Liver (tissue), 3 donors: ENCODE measurements at regions not wholly inside any gene's neighbourhood (a gene's known extent, or its start where the extent isn't known, plus 50 kb on each side); places are given as distances from the start of the nearest gene placed in this dataset.

Experiments used
- ATF3 ChIP-seq: IDR thresholded peaks from 2 replicates; pipeline ENCODE4 v1.6.1; 2016; ENCODE audit warnings: antibody characterized with exemption
- CTCF ChIP-seq: fragments of 150-350 bp; IDR thresholded peaks from 2 replicates; pipeline ENCODE4 v1.5.1; 2017; ENCODE audit warnings: improper control_type of control experiment, low read depth, low read length; ENCODE audit not compliant: missing input control
- EGR1 ChIP-seq, 2 donors: IDR thresholded peaks; 2 replicates each; pipeline ENCODE4 v1.6.1; 2016 to 2018; ENCODE audit warnings: antibody characterized with exemption in 2 of 2, low read depth in 2 of 2
- GABPA ChIP-seq, 2 donors: IDR thresholded peaks in 1 of 2; conservative IDR thresholded peaks in 1 of 2; 2 replicates each; pipeline ENCODE4 v1.6.1; 2016; ENCODE audit warnings: antibody characterized with exemption in 2 of 2, mild to moderate bottlenecking in 1 of 2, moderate library complexity in 1 of 2
- RAD21 ChIP-seq, 2 donors: IDR thresholded peaks; 2 replicates each; pipeline ENCODE4 v1.6.1; 2016; ENCODE audit warnings: antibody characterized with exemption in 2 of 2, mild to moderate bottlenecking in 2 of 2
- REST ChIP-seq: IDR thresholded peaks from 2 replicates; pipeline ENCODE4 v1.6.1; 2016; ENCODE audit warnings: antibody characterized with exemption, mild to moderate bottlenecking
- SP1 ChIP-seq: IDR thresholded peaks from 2 replicates; pipeline ENCODE4 v1.6.1; 2018; ENCODE audit warnings: antibody characterized with exemption, mild to moderate bottlenecking
- TAF1 ChIP-seq: conservative IDR thresholded peaks from 2 replicates; pipeline ENCODE4 v1.6.1; 2016; ENCODE audit warnings: antibody characterized with exemption, mild to moderate bottlenecking
- ZBTB33 ChIP-seq: IDR thresholded peaks from 2 replicates; pipeline ENCODE4 v1.6.1; 2016; ENCODE audit warnings: antibody characterized with exemption
- donor health status: healthy.
- donor health status: healthy.

DNA sequence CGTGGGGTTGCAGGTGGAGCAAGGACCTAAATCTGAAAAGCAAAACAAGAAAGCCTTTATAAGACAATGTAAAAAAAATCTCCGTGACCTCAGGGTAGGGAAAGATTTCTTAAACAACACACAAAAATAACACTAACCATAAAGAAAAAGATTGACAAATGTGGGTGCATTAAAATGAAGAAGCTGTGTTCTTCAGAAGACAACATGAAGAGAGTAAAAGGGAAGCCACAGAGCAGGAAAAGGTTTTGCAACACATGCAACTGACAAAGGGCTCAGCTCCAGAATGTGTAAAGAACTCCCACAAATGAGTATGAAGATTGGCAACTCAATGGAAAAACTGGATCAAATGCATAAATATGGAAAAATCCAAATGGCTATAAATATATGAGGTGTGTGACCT, 74.2 kb downstream of the MAGEF1 start:
- TF ChIP-seq CTCF (no peak), EGR1 (IDR thresholded peaks at IDR 0.05; ENCODE audit: low read depth in 2 of 2) (no peak), REST (no peak), RAD21 (IDR thresholded peaks at IDR 0.05) (no peak), SP1 (no peak), ZBTB33 (no peak), TAF1 (no peak), GABPA (IDR thresholded peaks at IDR 0.05 in 1 of 2, conservative IDR thresholded peaks at IDR 0.05 in 1 of 2) (no peak), ATF3 (no peak)
